GM21381 (cell line): ENCODE measurements at regions not wholly inside any gene's neighbourhood (a gene's known extent, or its start where the extent isn't known, plus 50 kb on each side); places are given as distances from the start of the nearest gene placed in this dataset.

ENCODE experiments used
- ATAC-seq: cut with Tn5 transposase; IDR thresholded peaks from one replicate; pipeline ENCODE4 v1.9.1; 2021; ENCODE audit warnings: mild to moderate bottlenecking, moderate library complexity; ENCODE audit not compliant: unreplicated experiment

- no peak for ATAC-seq
Observed at GRCh38 chr12:127077262-127078045, 1189.5 kb upstream of the TMEM132C start.

- ATAC-seq: no peak
Observed at GRCh38 chr12:127078577-127079350, 1188.2 kb upstream of the TMEM132C start.

GRCh38 chr12:127079636-127080035, 1187.3 kb upstream of the TMEM132C start:
- ATAC-seq: no peak

- no peak for ATAC-seq
Observed at GRCh38 chr12:127081058-127081457, 1185.9 kb upstream of the TMEM132C start.

GRCh38 chr12:127083008-127083949, 1183.7 kb upstream of the TMEM132C start:
- ATAC-seq: peak; percentile 98

GRCh38 chr12:127101076-127101475, 1165.9 kb upstream of the TMEM132C start:
- ATAC-seq: no peak

GRCh38 chr12:127106041-127106440, 1160.9 kb upstream of the TMEM132C start:
- ATAC-seq: no peak

GRCh38 chr12:127106697-127107096, 1160.3 kb upstream of the TMEM132C start:
- no peak for ATAC-seq

- ATAC-seq: no peak
Observed at GRCh38 chr12:127107744-127108143, 1159.2 kb upstream of the TMEM132C start.

GRCh38 chr12:127108360-127109215, 1158.4 kb upstream of the TMEM132C start:
- ATAC-seq: peak; percentile 84

- ATAC-seq: no peak
Observed at GRCh38 chr12:127113945-127114344, 1153.0 kb upstream of the TMEM132C start.

GRCh38 chr12:127115468-127116035, 1151.4 kb upstream of the TMEM132C start:
- no peak for ATAC-seq

GRCh38 chr12:127118251-127118650, 1148.7 kb upstream of the TMEM132C start:
- ATAC-seq: no peak

GRCh38 chr12:127119600-127120140, 1147.3 kb upstream of the TMEM132C start:
- no peak for ATAC-seq

- no peak for ATAC-seq
Observed at GRCh38 chr12:127120851-127121250, 1146.1 kb upstream of the TMEM132C start.

GRCh38 chr12:127121494-127122084, 1145.4 kb upstream of the TMEM132C start:
- ATAC-seq: no peak

GRCh38 chr12:127125607-127126259, 1141.2 kb upstream of the TMEM132C start:
- ATAC-seq: peak; percentile 85

GRCh38 chr12:127126260-127126628, 1140.7 kb upstream of the TMEM132C start:
- peak; percentile 12 for ATAC-seq

- no peak for ATAC-seq
Observed at GRCh38 chr12:127127897-127128296, 1139.1 kb upstream of the TMEM132C start.
